ENCODE measurements at regions not wholly inside any gene's neighbourhood (a gene's known extent, or its start where the extent isn't known, plus 50 kb on each side); places are given as distances from the start of the nearest gene placed in this dataset.

- H3K79me2 ChIP-seq (ENCODE audit: control insufficient read depth, insufficient read depth, low read length): no peaks in the 10 kb centered on the region
- ATAC-seq: peak; percentile 86
- H2AFZ ChIP-seq (ENCODE audit: low read depth, low read length): peak overlapping the region; percentile 77
- H3K27me3 ChIP-seq (ENCODE audit: control insufficient read depth in 2 of 2, insufficient read depth in 2 of 2, low read length in 2 of 2): no peaks in the 10 kb centered on the region
- DNase-seq (ENCODE audit: extremely low read depth in 1 of 4, low spot score in 3 of 4): peak; percentile 16 to 76 (median 40)
- peaks cover 0 to 37% of the 10 kb centered on the region in 2 experiments; a peak in 4 of 5 replicates for H3K4me1 ChIP-seq (replicated peaks in 1 of 2; ENCODE audit: control insufficient read depth in 2 of 2, insufficient read depth in 2 of 2, low read length in 2 of 2)
- peak; percentile 78 for FAIRE-seq
- H3K9me3 ChIP-seq (replicated peaks; ENCODE audit: control insufficient read depth, insufficient read depth, low read depth, low read length): no peaks in the 10 kb centered on the region
- H3K9ac ChIP-seq (ENCODE audit: insufficient read depth in 1 of 2, low read depth in 2 of 2, low read length in 2 of 2): peak overlapping the region in 1 of 2 experiments; percentile 50; a peak in 2 of 4 replicates
- in situ Hi-C loops (cut with MboI) (no loop called here), intact Hi-C loops (cut with micrococcal nuclease) (loop anchor here (10.0 kb wide), 1 partner anchor 371 kb away; no protein-coding TSS in a partner anchor)
- H3K9me1 ChIP-seq (ENCODE audit: control insufficient read depth, insufficient read depth, low read length): no peaks in the 10 kb centered on the region
- BruUV-seq (replicated peaks): no TSS peak
- ChIA-PET POLR2A (no interaction called here), CTCF (ENCODE audit: low intra/inter-chr PET ratio) (no interaction called here)
- no peaks in the 10 kb centered on the region for H3K36me3 ChIP-seq (ENCODE audit: control insufficient read depth, insufficient read depth, low read length)
- no peak overlapping the region for H3K4me3 ChIP-seq
- peak overlapping the region; percentile 50 for H3K4me2 ChIP-seq (ENCODE audit: insufficient read depth, low read length)
- H4K20me1 ChIP-seq (replicated peaks; ENCODE audit: control insufficient read depth, insufficient read depth, low read length): no peaks in the 10 kb centered on the region
- H3K27ac ChIP-seq (ENCODE audit: extremely low read depth, low read depth, low read length): peak overlapping the region; percentile 70
- TF ChIP-seq CGGBP1 (CRISPR knock-in tag; IDR thresholded peaks at IDR 0.05) (no peak), E4F1 (CRISPR knock-in tag; IDR thresholded peaks at IDR 0.05; ENCODE audit: borderline replicate concordance) (no peak), JUND (IDR thresholded peaks at IDR 0.05; ENCODE audit: borderline replicate concordance, low read depth, low read length) (peak; percentile 89), JUND (tag; IDR thresholded peaks at IDR 0.05; ENCODE audit: borderline replicate concordance, low read depth, low read length) (peak; percentile 64; the same call in 1 of the 3 replicates), POLR2A (conservative IDR thresholded peaks at IDR 0.05) (0 out of 2 replicates have a peak, but pooled peaks have one; percentile 29), CBFA2T3 (IDR thresholded peaks at IDR 0.05) (peak; percentile 89), RFX7 (CRISPR knock-in tag; IDR thresholded peaks at IDR 0.05) (no peak), CC2D1A (IDR thresholded peaks at IDR 0.05) (peak; percentile 46; the same call in 1 of the 2 replicates), ZBTB33 (CRISPR knock-in tag; IDR thresholded peaks at IDR 0.05) (no peak), U2AF1 (optimal IDR thresholded peaks at IDR 0.05; ENCODE audit: low read depth, low read length) (no peak), ZNF431 (CRISPR knock-in tag; IDR thresholded peaks at IDR 0.05) (no peak), CHD1 (IDR thresholded peaks at IDR 0.05; ENCODE audit: low read length) (no peak), ZNF57 (CRISPR knock-in tag; IDR thresholded peaks at IDR 0.05) (no peak), BRD9 (IDR thresholded peaks at IDR 0.05; ENCODE audit: low read depth, partially characterized antibody) (peak; percentile 72), ID3 (CRISPR knock-in tag; IDR thresholded peaks at IDR 0.05) (no peak), ID3 (tag; IDR thresholded peaks at IDR 0.05) (no peak), NCOA1 (IDR thresholded peaks at IDR 0.05; ENCODE audit: low read depth) (peak; percentile 17; the same call in 1 of the 2 replicates), SFPQ (IDR thresholded peaks at IDR 0.05; ENCODE audit: low read depth, low read length) (no peak)
Measured at GRCh38 chr5:143585970-143586369, 182.5 kb upstream of the NR3C1 start.

All from K562 (cell line).